GM21390 (cell line): ENCODE measurements at regions not wholly inside any gene's neighbourhood (a gene's known extent, or its start where the extent isn't known, plus 50 kb on each side); places are given as distances from the start of the nearest gene placed in this dataset.
"Not testable (repeated sequence)": the region's sequence is repeated elsewhere in the genome, so short reads cannot be mapped to it uniquely, and the experiment has no call there.

Experiments used
- ATAC-seq: cut with Tn5 transposase; IDR thresholded peaks from one replicate; pipeline ENCODE4 v1.9.1; 2021; ENCODE audit not compliant: unreplicated experiment

- ATAC-seq, result peak; percentile 53
Observed at GRCh38 chr2:147327613-147328012, 517.2 kb upstream of the ACVR2A start.

- ATAC-seq, result no peak
Observed at GRCh38 chr2:147325990-147326389, 518.8 kb upstream of the ACVR2A start.

GRCh38 chr2:147320146-147320545 is 524.7 kb upstream of the ACVR2A start:
- no peak for ATAC-seq

- no peak for ATAC-seq
Observed at GRCh38 chr2:147311058-147311430, 533.8 kb upstream of the ACVR2A start.

GRCh38 chr2:147310335-147311057 is 534.3 kb upstream of the ACVR2A start:
- ATAC-seq, result no peak

GRCh38 chr2:147297820-147298219 is 547.0 kb upstream of the ACVR2A start:
- peak; percentile 97 for ATAC-seq

- no peak for ATAC-seq
Observed at GRCh38 chr2:147294825-147295392, 549.9 kb upstream of the ACVR2A start.

- ATAC-seq, result no peak
Observed at GRCh38 chr2:147293991-147294824, 550.6 kb upstream of the ACVR2A start.

- ATAC-seq, result no peak
Observed at GRCh38 chr2:147288131-147288530, 556.7 kb upstream of the ACVR2A start.

- ATAC-seq, result no peak
Observed at GRCh38 chr2:147275943-147276342, 568.9 kb upstream of the ACVR2A start.

- no peak for ATAC-seq
Observed at GRCh38 chr2:147273628-147274027, 571.2 kb upstream of the ACVR2A start.

- no peak for ATAC-seq
Observed at GRCh38 chr2:147273106-147273505, 571.7 kb upstream of the ACVR2A start.

GRCh38 chr2:147269581-147269980 is 575.2 kb upstream of the ACVR2A start:
- ATAC-seq, result not testable (repeated sequence)

- ATAC-seq, result no peak
Observed at GRCh38 chr2:147260241-147260640, 584.6 kb upstream of the ACVR2A start.

- no peak for ATAC-seq
Observed at GRCh38 chr2:147255812-147256211, 589.0 kb upstream of the ACVR2A start.

- ATAC-seq, result peak; percentile 63
Observed at GRCh38 chr2:147250652-147251356, 594.0 kb upstream of the ACVR2A start.

GRCh38 chr2:147247749-147248148 is 597.1 kb upstream of the ACVR2A start:
- no peak for ATAC-seq

- no peak for ATAC-seq
Observed at GRCh38 chr2:147242445-147242844, 602.4 kb upstream of the ACVR2A start.

- ATAC-seq, result no peak
Observed at GRCh38 chr2:147236601-147237000, 608.2 kb upstream of the ACVR2A start.

- no peak for ATAC-seq
Observed at GRCh38 chr2:147232225-147232669, 612.6 kb upstream of the ACVR2A start.

GRCh38 chr2:147231607-147232006 is 613.2 kb upstream of the ACVR2A start:
- ATAC-seq, result peak; percentile 69
